Osteoblast (primary cell): ENCODE measurements at regions not wholly inside any gene's neighbourhood (a gene's known extent, or its start where the extent isn't known, plus 50 kb on each side); places are given as distances from the start of the nearest gene placed in this dataset.

Experiments
- DNase-seq: peaks from one replicate; pipeline ENCODE4 v3.0.0; 2011; ENCODE audit warnings: low spot score, mixed read lengths; ENCODE audit not compliant: insufficient read length; ENCODE audit errors: missing footprints
- H2AFZ ChIP-seq: 2 replicates; pipeline ENCODE4 v1.6.0; 2011; ENCODE audit warnings: mild to moderate bottlenecking, low read length
- H3K27ac ChIP-seq: 2 replicates; pipeline ENCODE4 v1.5.1; 2011; ENCODE audit warnings: mild to moderate bottlenecking, low read depth, low read length, moderate library complexity
- H3K27me3 ChIP-seq: 2 replicates; pipeline ENCODE4 v1.6.0; 2012; ENCODE audit warnings: mild to moderate bottlenecking, control low read depth, inconsistent platforms, low read length, moderate library complexity; ENCODE audit not compliant: insufficient read depth
- H3K36me3 ChIP-seq: 2 replicates; pipeline ENCODE4 v1.5.1; 2011; ENCODE audit warnings: mild to moderate bottlenecking, low read length, control low read depth, moderate library complexity; ENCODE audit not compliant: insufficient read depth
- H3K4me1 ChIP-seq: 2 replicates; pipeline ENCODE4 v1.5.1; 2011; ENCODE audit warnings: mild to moderate bottlenecking, low read length, control low read depth, moderate library complexity; ENCODE audit not compliant: insufficient read depth
- H3K4me2 ChIP-seq: 2 replicates; pipeline ENCODE4 v1.6.0; 2011; ENCODE audit warnings: mild to moderate bottlenecking, low read length; ENCODE audit not compliant: insufficient read depth
- H3K4me3 ChIP-seq: fragments of 200-600 bp; sonication (generic); 3 replicates; pipeline ENCODE4 v1.5.1; 2012; ENCODE audit warnings: mild to moderate bottlenecking, low read length, inconsistent platforms; ENCODE audit not compliant: insufficient read depth
- H3K79me2 ChIP-seq: 2 replicates; pipeline ENCODE4 v1.6.0; 2012; ENCODE audit warnings: mild to moderate bottlenecking, low read length, control low read depth, inconsistent platforms; ENCODE audit not compliant: insufficient read depth
- H3K9me3 ChIP-seq: 2 replicates; pipeline ENCODE4 v1.5.1; 2011; ENCODE audit warnings: low read depth, low read length, control low read depth
- H4K20me1 ChIP-seq: 2 replicates; pipeline ENCODE4 v1.6.0; 2012; ENCODE audit warnings: mild to moderate bottlenecking, low read length, control low read depth; ENCODE audit not compliant: insufficient read depth
- TF ChIP-seq, protein P1 (sequence below): IDR thresholded peaks from 2 replicates; pipeline ENCODE4 v1.5.1; 2011; ENCODE audit warnings: mild to moderate bottlenecking, low read depth, low read length, moderate library complexity; ENCODE audit errors: extremely low read depth

GRCh38 chr4:127217586-127218229, 415.0 kb upstream of the INTU start:
- Histone ChIP-seq H2AFZ (no peak overlapping the region), H4K20me1 (no peaks in the 10 kb centered on the region), H3K4me1 (peaks cover 6% of the 10 kb centered on the region), H3K27ac (no peak overlapping the region), H3K9me3 (no peaks in the 10 kb centered on the region), H3K4me2 (no peak overlapping the region), H3K27me3 (no peaks in the 10 kb centered on the region), H3K4me3 (no peak overlapping the region), H3K36me3 (no peaks in the 10 kb centered on the region), H3K79me2 (no peaks in the 10 kb centered on the region)
- TF ChIP-seq, protein P1, sequence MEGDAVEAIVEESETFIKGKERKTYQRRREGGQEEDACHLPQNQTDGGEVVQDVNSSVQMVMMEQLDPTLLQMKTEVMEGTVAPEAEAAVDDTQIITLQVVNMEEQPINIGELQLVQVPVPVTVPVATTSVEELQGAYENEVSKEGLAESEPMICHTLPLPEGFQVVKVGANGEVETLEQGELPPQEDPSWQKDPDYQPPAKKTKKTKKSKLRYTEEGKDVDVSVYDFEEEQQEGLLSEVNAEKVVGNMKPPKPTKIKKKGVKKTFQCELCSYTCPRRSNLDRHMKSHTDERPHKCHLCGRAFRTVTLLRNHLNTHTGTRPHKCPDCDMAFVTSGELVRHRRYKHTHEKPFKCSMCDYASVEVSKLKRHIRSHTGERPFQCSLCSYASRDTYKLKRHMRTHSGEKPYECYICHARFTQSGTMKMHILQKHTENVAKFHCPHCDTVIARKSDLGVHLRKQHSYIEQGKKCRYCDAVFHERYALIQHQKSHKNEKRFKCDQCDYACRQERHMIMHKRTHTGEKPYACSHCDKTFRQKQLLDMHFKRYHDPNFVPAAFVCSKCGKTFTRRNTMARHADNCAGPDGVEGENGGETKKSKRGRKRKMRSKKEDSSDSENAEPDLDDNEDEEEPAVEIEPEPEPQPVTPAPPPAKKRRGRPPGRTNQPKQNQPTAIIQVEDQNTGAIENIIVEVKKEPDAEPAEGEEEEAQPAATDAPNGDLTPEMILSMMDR, result no peak
- DNase-seq, result no peak

- TF ChIP-seq, protein P1, result no peak
- Histone ChIP-seq H3K4me1 (peaks cover under 1% of the 10 kb centered on the region), H3K27ac (no peak overlapping the region), H3K27me3 (no peaks in the 10 kb centered on the region), H3K79me2 (no peaks in the 10 kb centered on the region), H3K4me3 (no peak overlapping the region), H2AFZ (no peak overlapping the region), H4K20me1 (no peaks in the 10 kb centered on the region), H3K4me2 (no peak overlapping the region), H3K36me3 (no peaks in the 10 kb centered on the region), H3K9me3 (no peaks in the 10 kb centered on the region)
- no peak for DNase-seq
Observed at GRCh38 chr4:127219232-127219631, 413.5 kb upstream of the INTU start.

GRCh38 chr4:127224556-127224955, 408.2 kb upstream of the INTU start:
- H3K27ac ChIP-seq, result no peak overlapping the region
- H2AFZ ChIP-seq, result no peak overlapping the region
- TF ChIP-seq, protein P1, result no peak
- H3K4me3 ChIP-seq, result no peak overlapping the region
- H3K4me2 ChIP-seq, result no peak overlapping the region
- DNase-seq, result no peak
- H3K27me3 ChIP-seq, result no peaks in the 10 kb centered on the region
- no peaks in the 10 kb centered on the region for H3K9me3 ChIP-seq
- no peaks in the 10 kb centered on the region for H4K20me1 ChIP-seq
- no peaks in the 10 kb centered on the region for H3K4me1 ChIP-seq
- H3K79me2 ChIP-seq, result no peaks in the 10 kb centered on the region
- H3K36me3 ChIP-seq, result no peaks in the 10 kb centered on the region

- no peaks in the 10 kb centered on the region for H4K20me1 ChIP-seq
- H2AFZ ChIP-seq, result no peak overlapping the region
- TF ChIP-seq, protein P1, result no peak
- H3K4me1 ChIP-seq, result no peaks in the 10 kb centered on the region
- H3K4me3 ChIP-seq, result no peak overlapping the region
- no peaks in the 10 kb centered on the region for H3K36me3 ChIP-seq
- H3K4me2 ChIP-seq, result no peak overlapping the region
- no peak for DNase-seq
- no peak overlapping the region for H3K27ac ChIP-seq
- H3K9me3 ChIP-seq, result no peaks in the 10 kb centered on the region
- no peaks in the 10 kb centered on the region for H3K79me2 ChIP-seq
- H3K27me3 ChIP-seq, result no peaks in the 10 kb centered on the region
Observed at GRCh38 chr4:127229855-127230608, 402.7 kb upstream of the INTU start.
